HG02973 (cell line): ENCODE measurements at regions not wholly inside any gene's neighbourhood (a gene's known extent, or its start where the extent isn't known, plus 50 kb on each side); places are given as distances from the start of the nearest gene placed in this dataset.

ENCODE experiments used
- ATAC-seq: cut with Tn5 transposase; IDR thresholded peaks from one replicate; pipeline ENCODE4 v1.9.1; 2021; ENCODE audit warnings: moderate library complexity; ENCODE audit not compliant: unreplicated experiment

- ATAC-seq = no peak
Measured at GRCh38 chr13:105445796-105446195, 1089.7 kb downstream of the EFNB2 start.

DNA sequence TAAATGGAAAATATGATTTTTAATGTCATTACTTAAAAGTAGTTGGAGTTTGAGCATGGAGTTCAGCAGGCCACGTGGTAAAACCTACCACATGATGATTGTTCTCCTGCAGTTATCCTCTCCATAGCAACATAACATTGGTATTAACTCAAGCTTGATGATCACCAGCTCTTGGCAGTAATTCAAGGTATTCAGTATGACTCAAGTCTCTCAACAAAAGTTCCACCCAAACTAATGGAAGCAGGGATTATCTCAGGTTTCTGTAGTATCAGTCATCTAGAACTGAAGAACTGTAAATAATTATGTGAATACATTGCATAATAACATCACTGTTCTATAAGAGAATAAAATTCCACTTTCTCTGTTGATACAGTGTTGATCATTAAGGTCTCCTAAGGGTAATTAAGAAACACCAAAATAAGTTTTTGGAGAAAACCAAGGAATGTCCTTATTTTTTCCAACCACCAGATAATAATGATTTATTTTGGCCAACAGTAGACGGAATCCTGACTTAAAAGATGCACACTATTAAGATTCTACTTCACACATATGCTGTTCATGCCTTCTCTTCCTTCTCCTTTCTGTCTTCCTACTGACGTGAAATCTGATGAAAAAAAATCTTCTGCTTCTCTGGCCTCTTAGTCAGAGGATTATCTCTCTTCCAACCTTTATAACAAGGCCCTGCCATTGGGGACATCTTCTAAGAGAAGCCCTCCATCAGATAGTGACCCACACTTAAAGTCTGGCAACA is 1092.3 kb downstream of the EFNB2 start:
- no peak for ATAC-seq

- no peak for ATAC-seq
Measured at GRCh38 chr13:105442040-105442439, 1093.4 kb downstream of the EFNB2 start.

DNA sequence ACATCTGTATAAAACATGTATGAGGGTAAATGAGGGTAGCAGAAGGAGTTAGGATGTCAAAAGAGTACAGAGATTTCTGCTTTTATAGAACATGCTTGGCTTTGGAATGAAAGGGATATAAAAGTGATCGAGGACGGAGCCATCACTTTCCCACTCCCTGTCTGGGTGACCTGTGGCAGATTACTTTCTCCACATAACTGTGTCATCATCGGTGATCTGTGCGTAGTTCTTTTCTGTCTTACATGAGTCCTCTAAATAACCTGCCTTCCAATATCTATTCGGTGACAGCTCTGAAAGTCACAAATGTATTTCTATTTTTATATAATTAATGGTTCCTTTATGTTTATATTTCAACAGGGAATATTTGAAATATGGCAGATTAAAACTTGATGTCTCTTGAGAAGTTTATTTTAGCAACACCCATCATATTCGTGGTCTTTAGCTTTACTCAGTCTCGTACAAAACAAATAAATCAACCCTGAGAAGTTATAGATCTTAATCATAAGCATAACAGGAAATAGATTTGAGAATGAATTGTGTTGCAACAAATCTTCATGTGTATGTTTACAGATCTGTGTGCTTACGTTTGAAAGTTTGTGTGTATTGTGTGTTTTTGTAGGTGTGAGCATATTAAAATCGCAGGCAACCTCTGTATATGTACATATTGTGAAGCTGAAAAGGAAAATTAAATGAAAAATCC is 1094.3 kb downstream of the EFNB2 start:
- no peak for ATAC-seq

DNA sequence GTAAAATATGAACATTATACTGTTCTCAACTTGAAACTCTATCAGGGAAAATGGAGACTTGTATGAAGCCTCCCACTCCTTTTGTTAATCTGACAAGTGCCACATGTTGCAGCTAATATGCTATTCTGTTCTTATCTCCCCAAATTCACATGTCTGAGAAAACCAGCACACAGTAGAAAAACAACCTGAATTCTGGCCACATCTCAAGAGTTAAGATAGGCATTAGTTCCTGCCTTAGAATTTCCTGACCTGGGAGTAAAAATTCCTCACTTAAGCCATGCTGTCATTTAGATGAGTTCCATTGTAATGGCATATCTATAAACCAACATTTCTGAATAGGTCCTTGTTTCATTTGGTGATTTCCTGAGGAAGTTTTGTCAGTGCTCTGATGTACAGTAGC is 1098.5 kb downstream of the EFNB2 start:
- ATAC-seq = no peak

DNA sequence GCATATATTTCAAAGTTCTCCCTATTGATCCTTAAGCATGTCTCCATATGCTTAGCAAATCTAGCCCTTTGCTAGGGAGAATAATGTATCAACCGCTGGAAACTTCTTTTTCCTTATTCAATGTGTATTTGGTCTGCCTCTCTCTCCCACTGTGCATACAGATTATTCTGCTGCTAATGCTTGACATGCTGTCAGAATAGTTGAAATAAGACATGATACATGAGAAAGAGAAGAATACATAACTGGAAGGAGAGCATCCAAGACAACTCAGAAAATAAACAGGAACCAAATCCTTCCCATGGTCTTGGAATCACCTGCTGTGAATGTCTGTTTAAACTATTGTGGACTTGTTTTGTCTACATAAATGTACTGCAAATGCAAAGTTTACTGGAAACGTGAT is 1103.0 kb downstream of the EFNB2 start:
- ATAC-seq = no peak

- ATAC-seq = no peak
Measured at GRCh38 chr13:105428811-105429210, 1106.7 kb downstream of the EFNB2 start.

DNA sequence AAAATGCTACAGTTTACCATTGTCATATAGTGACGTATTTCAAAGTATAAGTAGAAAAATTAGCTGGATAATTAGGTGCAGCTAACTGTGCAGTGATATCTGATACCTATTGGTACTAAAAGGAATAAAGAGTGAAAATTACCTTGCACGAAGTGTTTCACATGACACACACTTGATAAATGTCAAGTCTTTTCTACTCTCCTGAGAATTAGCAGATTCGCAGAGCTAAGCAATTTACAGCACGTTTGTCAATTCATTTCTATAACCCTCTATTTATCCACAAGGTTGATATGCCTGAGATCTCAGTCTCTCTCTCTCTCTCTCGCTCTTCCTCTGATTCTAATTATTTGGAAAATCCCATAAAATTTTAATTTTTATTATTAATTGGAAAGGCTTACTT is 1109.0 kb downstream of the EFNB2 start:
- no peak for ATAC-seq

DNA sequence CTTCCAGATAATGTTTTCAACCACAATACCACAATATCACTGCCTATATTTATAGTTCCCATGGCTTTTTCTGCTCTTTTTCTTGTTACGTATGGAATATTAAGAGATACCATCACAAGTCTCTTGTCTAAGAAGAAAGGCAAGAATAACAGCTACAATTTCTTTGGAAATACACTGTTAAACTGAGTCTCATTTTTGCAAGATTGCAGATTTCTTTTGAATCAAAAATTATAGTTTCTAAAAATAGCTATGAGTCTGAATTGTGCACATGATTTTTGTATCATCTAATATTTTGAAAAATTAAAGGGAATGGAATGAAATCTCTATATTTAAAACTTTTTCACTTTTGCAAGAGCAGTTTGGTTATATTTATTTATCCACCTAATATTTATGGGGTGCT is 1120.8 kb downstream of the EFNB2 start:
- no peak for ATAC-seq

DNA sequence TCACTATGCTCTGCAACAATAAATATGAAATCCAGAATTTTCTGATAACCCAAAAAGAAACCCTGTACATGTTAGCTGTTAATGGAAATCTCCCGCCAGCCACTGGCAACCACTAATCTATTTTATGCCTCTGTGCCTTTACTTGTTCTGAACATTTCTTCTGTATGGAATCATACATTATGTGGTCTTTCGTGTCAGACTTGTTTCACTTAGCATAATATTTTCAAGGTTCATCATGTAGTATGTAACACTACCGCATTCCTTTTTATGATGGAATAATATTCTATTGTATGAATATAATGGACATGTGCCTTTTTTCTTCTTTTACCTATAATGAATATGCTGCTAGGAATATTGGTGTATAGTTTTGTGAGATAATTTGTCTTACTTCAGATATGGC is 1123.3 kb downstream of the EFNB2 start:
- ATAC-seq = no peak

DNA sequence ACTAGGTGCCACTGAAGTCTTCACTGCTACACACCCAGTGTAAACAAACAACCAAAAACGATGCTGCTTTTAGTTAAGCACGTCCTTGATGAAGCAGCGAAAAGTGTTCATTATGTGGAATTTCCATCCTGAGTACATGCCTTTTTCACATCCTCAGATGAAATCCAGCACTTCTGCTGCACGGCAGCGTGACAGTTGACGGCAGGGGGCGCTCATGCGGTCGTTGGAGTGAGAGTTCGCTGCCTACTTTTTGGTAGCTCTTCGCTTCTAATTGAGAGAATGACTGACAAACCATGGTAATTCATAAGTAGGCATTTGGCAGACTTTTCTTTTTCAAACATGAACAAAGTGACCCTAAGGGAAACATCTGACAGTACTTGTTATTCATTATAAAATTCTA is 1124.9 kb downstream of the EFNB2 start:
- no peak for ATAC-seq

GRCh38 chr13:105406551-105406950 is 1128.9 kb downstream of the EFNB2 start:
- ATAC-seq = no peak

- ATAC-seq = no peak
Measured at GRCh38 chr13:105403086-105403485, 1132.4 kb downstream of the EFNB2 start.

DNA sequence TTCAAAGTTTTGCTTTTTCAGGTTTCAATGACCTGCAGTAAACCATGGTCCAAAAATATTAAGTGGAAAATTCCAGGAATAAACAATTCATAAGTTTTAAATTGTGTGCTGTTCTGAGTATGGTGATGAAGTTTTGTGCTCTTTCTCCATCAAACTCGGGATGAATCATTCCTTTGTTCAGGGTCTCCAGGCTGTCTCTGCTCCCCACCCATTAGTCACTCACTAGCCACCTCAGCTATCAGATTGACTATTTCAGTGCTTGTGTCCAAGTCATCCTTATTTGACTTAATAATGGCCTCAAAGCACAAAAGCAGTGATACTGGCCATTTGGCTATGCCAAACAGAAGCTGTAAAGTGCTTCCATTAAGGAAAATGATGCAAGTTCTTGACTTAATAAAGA is 1140.4 kb downstream of the EFNB2 start:
- no peak for ATAC-seq

DNA sequence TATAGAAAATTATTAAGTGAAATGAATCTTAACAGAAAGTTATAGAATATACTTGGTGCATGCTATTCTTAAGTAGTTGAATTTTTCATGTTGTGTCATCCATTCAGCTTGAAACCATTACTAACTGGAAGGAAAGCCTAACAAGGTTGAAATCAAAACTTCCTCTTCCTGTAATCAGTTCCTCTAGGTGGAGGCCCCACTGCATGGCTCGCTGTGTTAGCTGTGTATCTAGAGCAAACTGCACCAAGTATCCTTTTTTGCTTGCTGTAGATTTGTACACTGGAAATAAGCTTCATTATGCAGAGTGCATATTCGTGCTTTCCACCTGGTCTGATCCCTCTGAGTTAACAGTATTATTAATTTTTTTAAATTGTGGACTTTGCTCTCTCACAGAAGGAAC is 1146.1 kb downstream of the EFNB2 start:
- no peak for ATAC-seq

DNA sequence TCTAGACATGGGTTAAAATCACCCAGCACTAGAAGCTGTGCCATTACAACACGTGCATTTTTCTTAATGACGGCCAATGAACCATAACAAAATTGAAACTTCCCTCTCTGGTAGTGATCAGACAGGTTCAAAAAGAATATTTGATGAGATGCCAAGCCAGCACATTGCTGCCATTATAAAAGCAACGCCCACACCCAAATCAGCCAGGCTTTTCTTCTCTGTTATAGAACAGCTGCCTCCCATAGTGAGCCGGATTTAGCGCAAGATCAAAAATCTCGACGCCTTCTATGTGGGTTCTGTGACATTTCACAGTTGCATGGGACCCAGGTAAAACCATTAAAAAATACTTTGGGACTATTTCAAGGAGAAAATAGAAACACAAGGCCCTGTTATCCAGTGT is 1158.0 kb downstream of the EFNB2 start:
- no peak for ATAC-seq

DNA sequence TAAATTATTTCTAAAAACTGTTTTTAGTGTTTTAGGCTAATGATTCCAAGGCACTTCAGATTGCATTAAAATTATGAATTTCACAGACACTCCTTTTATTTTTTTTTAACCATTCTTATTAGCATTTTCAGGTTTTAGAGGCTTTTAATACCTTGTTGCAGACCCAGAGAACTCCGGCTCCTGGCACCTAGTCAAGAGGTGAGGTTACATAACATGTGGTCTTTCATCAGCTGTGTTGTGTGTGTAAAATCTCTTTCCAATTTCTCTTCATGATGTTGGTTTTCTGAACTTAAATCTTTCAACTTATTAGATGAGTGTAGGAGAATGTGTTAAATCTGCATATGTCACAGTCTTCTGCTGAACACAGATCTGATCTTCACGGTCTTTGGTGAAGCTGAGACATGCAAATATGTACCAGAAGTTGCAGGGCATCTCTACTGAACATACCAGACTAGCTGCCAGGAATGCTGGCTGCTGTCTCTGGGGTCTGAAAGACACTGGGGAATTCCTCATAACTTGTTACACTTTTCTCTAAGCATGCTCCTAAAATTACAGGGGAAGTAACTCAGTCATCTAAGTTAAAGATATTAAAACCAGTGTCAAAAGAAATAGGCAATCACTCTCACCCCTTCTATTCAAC is 1165.3 kb downstream of the EFNB2 start:
- ATAC-seq = no peak

DNA sequence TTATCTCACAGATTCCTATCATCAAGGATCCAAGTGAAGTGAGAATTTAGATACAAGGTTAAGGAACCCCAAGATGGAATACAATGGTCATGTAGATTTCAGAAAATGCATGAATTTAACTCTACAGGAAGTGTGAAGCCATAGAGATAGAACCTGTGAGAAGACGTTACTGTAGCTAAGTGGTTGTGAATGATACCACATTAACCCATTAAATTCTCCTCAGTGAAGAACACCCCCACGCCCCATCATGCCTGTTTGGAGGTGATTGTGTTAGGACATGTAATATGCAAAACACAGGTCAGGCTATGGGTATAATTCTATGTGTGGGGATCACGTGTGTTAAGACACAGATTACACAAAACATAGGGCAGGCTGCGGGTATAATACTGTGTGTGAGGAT is 1166.7 kb downstream of the EFNB2 start:
- no peak for ATAC-seq

DNA sequence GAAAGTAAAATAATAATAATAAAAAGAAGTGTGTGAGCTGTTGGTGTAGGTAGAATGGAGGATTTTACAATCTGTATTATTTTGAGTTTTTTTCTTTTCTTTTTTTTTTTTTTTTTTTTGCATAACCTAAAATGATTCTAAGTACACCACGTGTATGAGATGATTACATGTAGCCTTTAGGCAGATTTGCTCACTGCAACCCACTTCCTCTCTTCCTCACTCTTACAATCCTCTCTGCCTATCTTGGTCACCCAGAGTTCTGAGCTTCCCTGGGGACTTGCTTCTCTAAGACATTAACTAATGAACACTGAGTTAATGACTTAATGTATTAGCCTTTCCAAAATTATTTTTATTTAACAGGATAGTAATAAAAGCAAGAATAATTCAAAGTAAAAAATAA is 1169.6 kb downstream of the EFNB2 start:
- ATAC-seq = no peak

DNA sequence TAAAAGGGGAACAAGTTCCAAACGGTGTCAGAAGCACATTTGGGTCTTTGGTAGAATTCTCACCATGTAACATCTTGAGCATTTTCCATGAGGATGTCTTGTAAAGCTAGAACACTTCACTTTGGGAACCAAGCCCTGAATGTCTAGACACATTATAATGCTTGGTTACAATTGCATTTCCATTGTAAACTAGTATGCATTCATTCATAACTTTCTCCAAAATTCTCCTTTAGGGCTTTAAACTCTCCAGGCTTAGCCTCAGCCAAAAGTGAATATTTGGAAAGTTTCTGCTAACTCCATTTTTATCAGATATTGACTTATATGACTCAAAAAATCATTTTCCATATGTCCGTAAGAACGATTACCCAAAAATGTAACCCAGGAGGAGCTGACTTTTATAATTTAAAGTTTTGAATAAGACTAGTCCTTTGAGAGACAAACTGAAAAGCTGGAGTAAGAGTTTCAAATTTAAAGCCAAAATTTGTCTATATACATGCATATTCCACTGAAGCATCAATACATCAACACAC is 1170.4 kb downstream of the EFNB2 start:
- ATAC-seq = no peak

DNA sequence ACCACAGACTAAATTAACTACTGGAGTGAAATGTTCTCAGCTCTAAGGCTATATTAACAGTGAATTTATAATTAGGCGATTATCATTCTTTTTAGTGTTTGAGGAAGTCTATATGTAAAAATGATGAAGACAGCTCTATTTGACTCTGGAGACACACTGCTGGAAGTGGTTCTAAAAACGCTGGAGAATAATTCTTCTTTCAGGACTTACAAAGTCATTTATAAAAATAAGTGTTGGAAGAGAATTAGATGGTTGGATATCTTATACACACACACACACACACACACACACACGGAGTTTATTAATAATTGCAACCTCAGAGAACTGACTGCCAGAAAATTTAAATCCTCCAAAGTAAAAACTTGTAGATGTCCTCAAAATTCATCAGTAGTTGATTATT is 1171.3 kb downstream of the EFNB2 start:
- ATAC-seq = no peak
